Sigmoid colon (tissue), 3 donors: ENCODE measurements at regions not wholly inside any gene's neighbourhood (a gene's known extent, or its start where the extent isn't known, plus 50 kb on each side); places are given as distances from the start of the nearest gene placed in this dataset.

ENCODE experiments used
- CTCF ChIP-seq, 4 experiments: fragments of 450-650 bp in 3 of 4; fragments of 200-600 bp in 1 of 4; IDR thresholded peaks; one replicate each; pipeline ENCODE4 v1.5.1; 2016 to 2019; ENCODE audit warnings: antibody characterized with exemption in 4 of 4, mild to moderate bottlenecking in 3 of 4, moderate library complexity in 2 of 4
- POLR2A ChIP-seq, 2 donors: fragments of 450-650 bp; IDR thresholded peaks; one replicate each; pipeline ENCODE4 v1.6.1; 2016; ENCODE audit warnings: antibody characterized with exemption in 2 of 2, mild to moderate bottlenecking in 2 of 2, moderate library complexity in 2 of 2

- TF ChIP-seq POLR2A (IDR thresholded peaks at IDR 0.05) (no peak), CTCF (IDR thresholded peaks at IDR 0.05) (no peak)
These were observed 190.5 kb upstream of the RARB start for GRCh38 chr3:25237602-25238001.
